Glutamatergic neuron (in vitro differentiated cells): ENCODE measurements at regions not wholly inside any gene's neighbourhood (a gene's known extent, or its start where the extent isn't known, plus 50 kb on each side); places are given as distances from the start of the nearest gene placed in this dataset.
"Not testable (repeated sequence)": the region's sequence is repeated elsewhere in the genome, so short reads cannot be mapped to it uniquely, and the experiment has no call there.

Source experiments
- DNase-seq: peaks from one replicate; pipeline ENCODE4 v3.0.0; 2022
- H3K27ac Mint-ChIP-seq: one replicate; pipeline ENCODE4 v1.8.0; 2020; ENCODE audit warnings: mild to moderate bottlenecking, mixed read lengths, inconsistent platforms; ENCODE audit not compliant: unreplicated experiment
- H3K27me3 Mint-ChIP-seq: one replicate; pipeline ENCODE4 v1.8.0; 2020; ENCODE audit warnings: mild to moderate bottlenecking, moderate library complexity, mixed read lengths, inconsistent platforms; ENCODE audit not compliant: unreplicated experiment
- H3K36me3 Mint-ChIP-seq: one replicate; pipeline ENCODE4 v1.8.0; 2020; ENCODE audit warnings: mild to moderate bottlenecking, mixed read lengths, inconsistent platforms; ENCODE audit not compliant: unreplicated experiment
- H3K4me1 Mint-ChIP-seq: one replicate; pipeline ENCODE4 v1.8.0; 2020; ENCODE audit warnings: mild to moderate bottlenecking, low read depth, mixed read lengths, inconsistent platforms; ENCODE audit not compliant: unreplicated experiment
- H3K4me3 Mint-ChIP-seq: one replicate; pipeline ENCODE4 v1.8.0; 2020; ENCODE audit warnings: mild to moderate bottlenecking, mixed read lengths, inconsistent platforms; ENCODE audit not compliant: unreplicated experiment
- H3K9me3 Mint-ChIP-seq: one replicate; pipeline ENCODE4 v1.8.0; 2020; ENCODE audit warnings: mild to moderate bottlenecking, moderate library complexity, mixed read lengths, inconsistent platforms; ENCODE audit not compliant: unreplicated experiment
- TF ChIP-seq, protein P1 (sequence below): fragments of 200-600 bp; sonication (generic); IDR thresholded peaks from one replicate; pipeline ENCODE4 v1.5.0; 2021; ENCODE audit not compliant: partially characterized antibody, unreplicated experiment

DNA sequence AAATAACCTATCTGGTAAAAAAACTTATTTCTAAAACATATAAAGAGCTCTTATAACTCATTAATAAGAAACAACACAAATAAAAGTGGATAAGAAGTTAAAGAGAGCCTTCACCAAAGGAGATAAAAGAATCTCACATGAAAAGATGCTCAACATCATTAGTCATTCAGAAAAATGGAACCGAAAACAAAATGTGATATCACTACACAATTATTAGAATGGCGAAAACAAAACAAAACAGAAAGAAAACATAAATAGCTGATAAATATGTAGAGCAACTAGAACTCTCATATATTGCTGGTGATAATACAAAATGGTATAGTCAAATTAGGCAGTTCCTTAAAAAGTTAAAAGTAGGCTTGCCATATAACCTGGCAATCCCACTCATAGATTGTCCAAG is 1109.3 kb downstream of the PLA2G4A start:
- TF ChIP-seq, protein P1, sequence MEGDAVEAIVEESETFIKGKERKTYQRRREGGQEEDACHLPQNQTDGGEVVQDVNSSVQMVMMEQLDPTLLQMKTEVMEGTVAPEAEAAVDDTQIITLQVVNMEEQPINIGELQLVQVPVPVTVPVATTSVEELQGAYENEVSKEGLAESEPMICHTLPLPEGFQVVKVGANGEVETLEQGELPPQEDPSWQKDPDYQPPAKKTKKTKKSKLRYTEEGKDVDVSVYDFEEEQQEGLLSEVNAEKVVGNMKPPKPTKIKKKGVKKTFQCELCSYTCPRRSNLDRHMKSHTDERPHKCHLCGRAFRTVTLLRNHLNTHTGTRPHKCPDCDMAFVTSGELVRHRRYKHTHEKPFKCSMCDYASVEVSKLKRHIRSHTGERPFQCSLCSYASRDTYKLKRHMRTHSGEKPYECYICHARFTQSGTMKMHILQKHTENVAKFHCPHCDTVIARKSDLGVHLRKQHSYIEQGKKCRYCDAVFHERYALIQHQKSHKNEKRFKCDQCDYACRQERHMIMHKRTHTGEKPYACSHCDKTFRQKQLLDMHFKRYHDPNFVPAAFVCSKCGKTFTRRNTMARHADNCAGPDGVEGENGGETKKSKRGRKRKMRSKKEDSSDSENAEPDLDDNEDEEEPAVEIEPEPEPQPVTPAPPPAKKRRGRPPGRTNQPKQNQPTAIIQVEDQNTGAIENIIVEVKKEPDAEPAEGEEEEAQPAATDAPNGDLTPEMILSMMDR = no peak
- Mint-ChIP-seq H3K4me1 (no peaks in the 10 kb centered on the region), H3K9me3 (peaks cover 2% of the 10 kb centered on the region), H3K36me3 (no peaks in the 10 kb centered on the region), H3K27ac (no peak overlapping the region), H3K4me3 (no peak overlapping the region), H3K27me3 (peaks cover 1% of the 10 kb centered on the region)
- no peak for DNase-seq

DNA sequence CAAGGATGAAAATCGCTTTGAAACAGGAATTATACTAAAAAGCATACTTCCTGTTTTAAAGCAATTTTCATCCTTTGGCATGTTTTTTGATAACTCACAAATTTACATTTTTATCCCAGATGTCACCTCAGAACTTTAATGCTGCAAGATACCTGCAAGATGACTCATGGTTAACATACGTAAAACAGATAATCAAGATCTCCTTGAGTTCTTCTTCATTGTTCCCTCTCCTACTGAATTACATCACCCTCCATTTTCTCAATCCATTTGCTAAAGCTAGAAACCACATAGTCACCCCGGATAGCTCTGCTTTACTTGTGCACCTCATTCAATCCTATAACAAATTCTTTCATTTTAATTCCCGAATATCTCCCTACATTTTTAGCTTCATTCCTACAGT is 1114.2 kb downstream of the PLA2G4A start:
- peaks cover 8% of the 10 kb centered on the region for H3K36me3 Mint-ChIP-seq
- no peak overlapping the region for H3K27ac Mint-ChIP-seq
- H3K27me3 Mint-ChIP-seq = peaks cover 3% of the 10 kb centered on the region
- no peak for DNase-seq
- peaks cover 3% of the 10 kb centered on the region for H3K9me3 Mint-ChIP-seq
- no peaks in the 10 kb centered on the region for H3K4me1 Mint-ChIP-seq
- TF ChIP-seq, protein P1 = no peak
- H3K4me3 Mint-ChIP-seq = no peak overlapping the region

DNA sequence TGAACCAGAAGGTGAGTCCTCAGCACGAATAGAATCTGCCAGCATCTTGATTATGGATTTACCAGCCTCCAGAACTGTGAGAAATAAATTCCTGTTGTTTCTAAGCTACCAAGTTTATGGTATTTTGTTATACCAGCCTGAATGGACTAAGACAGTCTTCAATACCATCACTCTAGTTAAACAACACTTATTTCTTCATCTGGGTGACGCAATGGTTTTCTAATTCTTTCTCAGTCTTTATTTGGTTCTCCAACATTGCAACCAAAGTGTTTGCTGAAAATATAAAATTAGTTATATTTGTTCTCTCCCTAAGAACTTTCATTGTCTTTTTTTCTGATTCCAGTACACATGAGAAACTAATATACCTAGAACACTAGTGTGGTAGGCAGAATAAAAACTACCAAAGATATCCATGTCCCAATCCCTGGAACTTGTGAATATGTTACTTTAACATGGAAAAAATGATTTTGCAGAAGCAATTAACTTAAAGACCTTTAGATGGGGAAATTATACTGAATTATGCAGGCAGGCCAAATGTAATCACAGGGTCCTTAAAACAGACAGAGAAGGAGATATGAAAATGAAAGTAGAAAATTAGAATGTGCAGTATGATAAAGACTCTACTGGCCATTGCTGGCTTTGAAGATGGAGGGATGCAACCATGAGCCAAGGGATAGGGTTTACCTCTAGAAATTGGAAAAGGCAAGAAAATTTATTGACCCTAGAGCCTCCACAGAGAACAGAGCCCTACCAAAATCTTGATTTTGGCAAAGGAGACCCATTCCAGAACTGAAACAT is 1115.1 kb downstream of the PLA2G4A start:
- H3K4me3 Mint-ChIP-seq = no peak overlapping the region
- H3K4me1 Mint-ChIP-seq = no peaks in the 10 kb centered on the region
- TF ChIP-seq, protein P1 = no peak
- DNase-seq = no peak
- peaks cover 3% of the 10 kb centered on the region for H3K27me3 Mint-ChIP-seq
- peaks cover 3% of the 10 kb centered on the region for H3K9me3 Mint-ChIP-seq
- peaks cover 8% of the 10 kb centered on the region for H3K36me3 Mint-ChIP-seq
- no peak overlapping the region for H3K27ac Mint-ChIP-seq

DNA sequence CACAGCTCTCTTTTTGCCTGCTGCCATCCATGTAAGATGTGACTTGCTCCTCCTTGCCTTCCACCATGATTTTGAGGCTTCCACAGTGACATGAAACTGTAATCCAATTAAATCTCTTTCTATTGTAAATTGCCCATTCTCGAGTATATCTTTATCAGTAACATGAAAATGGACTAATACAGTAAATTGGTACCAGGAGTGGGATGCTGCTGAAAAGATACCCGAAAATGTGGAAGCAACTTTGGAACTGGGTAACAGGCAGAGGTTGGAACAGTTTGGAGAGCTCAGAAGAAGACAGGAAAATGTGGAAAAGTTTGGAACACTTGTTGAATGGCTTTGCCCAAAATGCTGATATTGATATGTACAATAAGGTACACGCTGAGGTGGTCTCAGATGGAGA is 1117.9 kb downstream of the PLA2G4A start:
- not testable (repeated sequence) for H3K27me3 Mint-ChIP-seq, H3K4me3 Mint-ChIP-seq, H3K27ac Mint-ChIP-seq, H3K9me3 Mint-ChIP-seq, DNase-seq, H3K4me1 Mint-ChIP-seq
- peaks cover 13% of the 10 kb centered on the region for H3K36me3 Mint-ChIP-seq

DNA sequence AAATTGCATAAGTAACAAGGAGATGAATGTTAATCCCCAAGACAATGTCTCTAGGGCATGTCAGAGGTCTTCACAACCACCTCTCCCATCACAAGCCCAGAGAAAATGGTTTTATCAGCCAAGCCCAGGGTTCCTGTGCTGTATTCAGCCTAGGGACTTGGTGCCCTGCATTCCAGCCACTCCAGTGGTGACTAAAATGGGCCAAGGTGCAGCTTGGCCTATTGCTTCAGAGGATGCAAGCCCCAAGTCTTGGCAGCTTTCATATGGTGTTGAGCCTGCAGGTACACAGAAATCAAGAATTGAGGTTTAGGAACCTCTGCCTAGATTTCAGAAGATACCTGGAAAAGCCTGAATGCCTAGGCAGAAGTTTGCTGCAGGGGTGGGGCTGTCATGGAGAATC is 1118.6 kb downstream of the PLA2G4A start:
- Mint-ChIP-seq H3K9me3 (peaks cover 8% of the 10 kb centered on the region), H3K4me1 (no peaks in the 10 kb centered on the region), H3K27ac (no peak overlapping the region), H3K27me3 (peaks cover 3% of the 10 kb centered on the region), H3K36me3 (peaks cover 19% of the 10 kb centered on the region), H3K4me3 (no peak overlapping the region)
- TF ChIP-seq, protein P1 = no peak
- DNase-seq = no peak
